ENCODE measurements at regions not wholly inside any gene's neighbourhood (a gene's known extent, or its start where the extent isn't known, plus 50 kb on each side); places are given as distances from the start of the nearest gene placed in this dataset.
"Not testable (repeated sequence)": the region's sequence is repeated elsewhere in the genome, so short reads cannot be mapped to it uniquely, and the experiment has no call there.

GRCh38 chr9:117775591-117775990 lies 71.4 kb downstream of the TLR4 start:
- DNase-seq (ENCODE audit: low spot score) = no peak

GRCh38 chr9:117777823-117778222 lies 73.6 kb downstream of the TLR4 start:
- DNase-seq (ENCODE audit: low spot score) = no peak

GRCh38 chr9:117779760-117780159 lies 75.6 kb downstream of the TLR4 start:
- no peak for DNase-seq (ENCODE audit: low spot score)

- peak; percentile 67 for DNase-seq (ENCODE audit: low spot score)
These were observed 79.0 kb downstream of the TLR4 start for GRCh38 chr9:117782931-117783788.

GRCh38 chr9:117783828-117784227 lies 79.6 kb downstream of the TLR4 start:
- no peak for DNase-seq (ENCODE audit: low spot score)

GRCh38 chr9:117784996-117785395 lies 80.8 kb downstream of the TLR4 start:
- DNase-seq (ENCODE audit: low spot score) = no peak

GRCh38 chr9:117787746-117788145 lies 83.5 kb downstream of the TLR4 start:
- no peak for DNase-seq (ENCODE audit: low spot score)

GRCh38 chr9:117795271-117795670 lies 91.1 kb downstream of the TLR4 start:
- no peak for DNase-seq (ENCODE audit: low spot score)

GRCh38 chr9:117796681-117797080 lies 92.5 kb downstream of the TLR4 start:
- DNase-seq (ENCODE audit: low spot score) = no peak

GRCh38 chr9:117800389-117800788 lies 96.2 kb downstream of the TLR4 start:
- DNase-seq (ENCODE audit: low spot score) = no peak

- DNase-seq (ENCODE audit: low spot score) = no peak
These were observed 105.5 kb downstream of the TLR4 start for GRCh38 chr9:117809751-117810150.

GRCh38 chr9:117815315-117815714 lies 111.1 kb downstream of the TLR4 start:
- DNase-seq (ENCODE audit: low spot score) = no peak

- no peak for DNase-seq (ENCODE audit: low spot score)
These were observed 111.7 kb downstream of the TLR4 start for GRCh38 chr9:117815948-117816347.

- DNase-seq (ENCODE audit: low spot score) = no peak
These were observed 117.8 kb downstream of the TLR4 start for GRCh38 chr9:117821954-117822353.

- DNase-seq (ENCODE audit: low spot score) = no peak
These were observed 119.4 kb downstream of the TLR4 start for GRCh38 chr9:117823576-117823975.

GRCh38 chr9:117825609-117826347 lies 121.6 kb downstream of the TLR4 start:
- DNase-seq (ENCODE audit: low spot score) = no peak

GRCh38 chr9:117826837-117827236 lies 122.6 kb downstream of the TLR4 start:
- no peak for DNase-seq (ENCODE audit: low spot score)

- DNase-seq (ENCODE audit: low spot score) = no peak
These were observed 123.3 kb downstream of the TLR4 start for GRCh38 chr9:117827456-117827855.

GRCh38 chr9:117828466-117828865 lies 124.3 kb downstream of the TLR4 start:
- DNase-seq (ENCODE audit: low spot score) = no peak

GRCh38 chr9:117835798-117836197 lies 131.6 kb downstream of the TLR4 start:
- no peak for DNase-seq (ENCODE audit: low spot score)

GRCh38 chr9:117839862-117840261 lies 135.7 kb downstream of the TLR4 start:
- DNase-seq (ENCODE audit: low spot score) = no peak

GRCh38 chr9:117851836-117852461 lies 147.7 kb downstream of the TLR4 start:
- not testable (repeated sequence) for DNase-seq (ENCODE audit: low spot score)

- no peak for DNase-seq (ENCODE audit: low spot score)
These were observed 154.4 kb downstream of the TLR4 start for GRCh38 chr9:117858561-117858960.
